SK-N-SH treated with all-trans-retinoic acid at 6 μM for 48 hours (cell line): ENCODE measurements at regions not wholly inside any gene's neighbourhood (a gene's known extent, or its start where the extent isn't known, plus 50 kb on each side); places are given as distances from the start of the nearest gene placed in this dataset.

Experiments used
- ATAC-seq: fragments of 200-7000 bp; cut with Tn5 transposase; 3 replicates; pipeline ENCODE4 v1.9.1; 2020; ENCODE audit warnings: mild to moderate bottlenecking, moderate library complexity
- ARNTL ChIP-seq: fragments of 450-650 bp; formaldehyde crosslinking; IDR thresholded peaks from 2 replicates; pipeline ENCODE4 v1.5.0; 2020; ENCODE audit warnings: low read depth, mild to moderate bottlenecking, moderate library complexity, borderline replicate concordance
- BACH2 ChIP-seq: fragments of 250-450 bp; sonication (Bioruptor Pico); IDR thresholded peaks from 2 replicates; pipeline ENCODE4 v1.9.0; 2021; ENCODE audit warnings: mild to moderate bottlenecking, borderline replicate concordance
- CSDC2 ChIP-seq: fragments of 250-450 bp; sonication (Bioruptor Pico); IDR thresholded peaks from 2 replicates; pipeline ENCODE4 v1.5.0; 2020; ENCODE audit warnings: mild to moderate bottlenecking, moderate library complexity
- ESRRG ChIP-seq: fragments of 250-450 bp; sonication (Bioruptor Pico); IDR thresholded peaks from 2 replicates; pipeline ENCODE4 v1.6.1; 2021; ENCODE audit warnings: mild to moderate bottlenecking
- GLIS3 ChIP-seq: fragments of 250-450 bp; sonication (Bioruptor Pico); IDR thresholded peaks from 2 replicates; pipeline ENCODE4 v1.5.0; 2020; ENCODE audit warnings: mild to moderate bottlenecking, moderate library complexity
- ISL1 ChIP-seq: fragments of 250-450 bp; sonication (Bioruptor Pico); IDR thresholded peaks from 2 replicates; pipeline ENCODE4 v2.1.2; 2022; ENCODE audit warnings: mild to moderate bottlenecking, moderate library complexity
- OSR1 ChIP-seq: fragments of 250-450 bp; sonication (Bioruptor Pico); IDR thresholded peaks from 2 replicates; pipeline ENCODE4 v1.8.0; 2022; ENCODE audit warnings: moderate library complexity, mild to moderate bottlenecking, inconsistent platforms
- POU6F1 ChIP-seq: fragments of 250-450 bp; sonication (Bioruptor Pico); IDR thresholded peaks from 2 replicates; pipeline ENCODE4 v1.8.0; 2021; ENCODE audit warnings: low read depth, mild to moderate bottlenecking, moderate library complexity, borderline replicate concordance
- RARB ChIP-seq: fragments of 250-450 bp; sonication (Bioruptor Pico); IDR thresholded peaks from 2 replicates; pipeline ENCODE4 v1.8.0; 2021; ENCODE audit warnings: mild to moderate bottlenecking, moderate library complexity
- SNAI2 ChIP-seq: fragments of 250-450 bp; sonication (Bioruptor Pico); IDR thresholded peaks from 2 replicates; pipeline ENCODE4 v1.5.0; 2020; ENCODE audit warnings: mild to moderate bottlenecking, moderate library complexity
- TCF4 ChIP-seq: fragments of 250-450 bp; sonication (Bioruptor Pico); IDR thresholded peaks from 2 replicates; pipeline ENCODE4 v1.8.0; 2021; ENCODE audit warnings: mild to moderate bottlenecking, moderate library complexity, borderline replicate concordance
- TOX ChIP-seq: fragments of 250-450 bp; sonication (Bioruptor Pico); IDR thresholded peaks from 2 replicates; pipeline ENCODE4 v1.8.0; 2021; ENCODE audit warnings: mild to moderate bottlenecking, moderate library complexity, borderline replicate concordance
- TSHZ2 ChIP-seq: fragments of 250-450 bp; sonication (Bioruptor Pico); IDR thresholded peaks from 2 replicates; pipeline ENCODE4 v1.5.0; 2020; ENCODE audit warnings: mild to moderate bottlenecking, moderate library complexity
- ZFP3 ChIP-seq: fragments of 250-450 bp; sonication (Bioruptor Pico); IDR thresholded peaks from 2 replicates; pipeline ENCODE4 v1.5.0; 2020; ENCODE audit warnings: mild to moderate bottlenecking, moderate library complexity
- ZFP30 ChIP-seq: fragments of 450-650 bp; formaldehyde crosslinking; IDR thresholded peaks from 2 replicates; pipeline ENCODE4 v1.5.0; 2022; ENCODE audit warnings: mild to moderate bottlenecking, moderate library complexity
- ZNF565 ChIP-seq: fragments of 450-650 bp; formaldehyde crosslinking; conservative IDR thresholded peaks from 2 replicates; pipeline ENCODE4 v1.5.0; 2020; ENCODE audit warnings: low read depth, mild to moderate bottlenecking, moderate library complexity
- ZNF70 ChIP-seq: fragments of 450-650 bp; formaldehyde crosslinking; IDR thresholded peaks from 2 replicates; pipeline ENCODE4 v1.5.0; 2020; ENCODE audit warnings: mild to moderate bottlenecking, moderate library complexity
- ZNF8 ChIP-seq: fragments of 450-650 bp; formaldehyde crosslinking; IDR thresholded peaks from 2 replicates; pipeline ENCODE4 v1.5.0; 2020; ENCODE audit warnings: mild to moderate bottlenecking, moderate library complexity
- TF ChIP-seq, protein P1 (sequence below): fragments of 250-450 bp; sonication (Bioruptor Pico); IDR thresholded peaks from 2 replicates; pipeline ENCODE4 v1.5.1; 2020; ENCODE audit warnings: low read depth, mild to moderate bottlenecking, moderate library complexity
- TF ChIP-seq, protein P2 (sequence below): fragments of 250-450 bp; sonication (Bioruptor Pico); IDR thresholded peaks from 2 replicates; pipeline ENCODE4 v1.5.1; 2021; ENCODE audit warnings: mild to moderate bottlenecking, moderate library complexity

DNA sequence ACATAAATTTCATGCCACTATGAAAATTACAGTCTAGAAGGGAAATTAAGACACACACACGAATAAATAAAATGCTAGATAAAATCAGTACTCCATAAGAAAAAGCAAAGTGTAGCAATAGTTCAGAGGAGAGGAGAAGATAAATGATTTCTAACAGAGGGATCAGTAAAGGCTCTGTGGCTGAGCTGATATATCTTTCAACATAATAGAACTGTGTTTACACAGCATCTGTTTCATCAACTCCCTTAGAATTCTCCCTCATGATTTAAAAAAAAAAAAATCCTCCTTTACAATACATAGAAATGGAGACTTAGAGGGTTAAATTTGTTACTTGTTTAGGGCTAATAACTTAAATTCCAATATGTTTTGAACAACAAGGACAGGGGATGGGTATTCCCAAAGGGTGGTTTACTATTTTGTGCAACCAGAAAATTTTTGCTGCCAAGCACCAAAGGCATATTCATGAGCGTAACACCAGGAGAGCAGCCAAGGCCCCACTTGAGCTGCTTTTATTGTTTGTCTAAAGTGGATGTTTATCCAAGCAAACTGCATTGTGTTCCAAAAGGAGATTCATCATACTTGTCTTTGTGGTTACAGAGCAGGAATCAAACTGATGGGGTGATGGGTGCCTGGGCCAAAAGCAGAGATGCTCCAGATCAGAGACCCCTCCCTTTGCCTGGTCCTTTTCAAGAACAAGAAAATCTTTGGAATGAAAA, 162.7 kb downstream of the BMP4 start:
- ATAC-seq = no peak
- TF ChIP-seq ZFP30 (CRISPR knock-in tag) (no peak), CSDC2 (CRISPR knock-in tag) (no peak), POU6F1 (no peak), ARNTL (CRISPR knock-in tag) (no peak), ZNF565 (CRISPR knock-in tag) (no peak), ZNF70 (CRISPR knock-in tag) (no peak), ZNF8 (CRISPR knock-in tag) (no peak), ZFP3 (CRISPR knock-in tag) (no peak), ESRRG (CRISPR knock-in tag) (no peak), RARB (CRISPR knock-in tag) (no peak), ISL1 (no peak), SNAI2 (no peak), TOX (CRISPR knock-in tag) (no peak), GLIS3 (CRISPR knock-in tag) (no peak), BACH2 (CRISPR knock-in tag) (no peak), TSHZ2 (no peak)
- TF ChIP-seq, protein P1, sequence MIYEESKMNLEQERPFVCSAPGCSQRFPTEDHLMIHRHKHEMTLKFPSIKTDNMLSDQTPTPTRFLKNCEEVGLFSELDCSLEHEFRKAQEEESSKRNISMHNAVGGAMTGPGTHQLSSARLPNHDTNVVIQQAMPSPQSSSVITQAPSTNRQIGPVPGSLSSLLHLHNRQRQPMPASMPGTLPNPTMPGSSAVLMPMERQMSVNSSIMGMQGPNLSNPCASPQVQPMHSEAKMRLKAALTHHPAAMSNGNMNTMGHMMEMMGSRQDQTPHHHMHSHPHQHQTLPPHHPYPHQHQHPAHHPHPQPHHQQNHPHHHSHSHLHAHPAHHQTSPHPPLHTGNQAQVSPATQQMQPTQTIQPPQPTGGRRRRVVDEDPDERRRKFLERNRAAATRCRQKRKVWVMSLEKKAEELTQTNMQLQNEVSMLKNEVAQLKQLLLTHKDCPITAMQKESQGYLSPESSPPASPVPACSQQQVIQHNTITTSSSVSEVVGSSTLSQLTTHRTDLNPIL = no peak
- TF ChIP-seq, protein P2, sequence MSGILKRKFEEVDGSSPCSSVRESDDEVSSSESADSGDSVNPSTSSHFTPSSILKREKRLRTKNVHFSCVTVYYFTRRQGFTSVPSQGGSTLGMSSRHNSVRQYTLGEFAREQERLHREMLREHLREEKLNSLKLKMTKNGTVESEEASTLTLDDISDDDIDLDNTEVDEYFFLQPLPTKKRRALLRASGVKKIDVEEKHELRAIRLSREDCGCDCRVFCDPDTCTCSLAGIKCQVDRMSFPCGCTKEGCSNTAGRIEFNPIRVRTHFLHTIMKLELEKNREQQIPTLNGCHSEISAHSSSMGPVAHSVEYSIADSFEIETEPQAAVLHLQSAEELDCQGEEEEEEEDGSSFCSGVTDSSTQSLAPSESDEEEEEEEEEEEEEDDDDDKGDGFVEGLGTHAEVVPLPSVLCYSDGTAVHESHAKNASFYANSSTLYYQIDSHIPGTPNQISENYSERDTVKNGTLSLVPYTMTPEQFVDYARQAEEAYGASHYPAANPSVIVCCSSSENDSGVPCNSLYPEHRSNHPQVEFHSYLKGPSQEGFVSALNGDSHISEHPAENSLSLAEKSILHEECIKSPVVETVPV (CRISPR knock-in tag) = no peak

DNA sequence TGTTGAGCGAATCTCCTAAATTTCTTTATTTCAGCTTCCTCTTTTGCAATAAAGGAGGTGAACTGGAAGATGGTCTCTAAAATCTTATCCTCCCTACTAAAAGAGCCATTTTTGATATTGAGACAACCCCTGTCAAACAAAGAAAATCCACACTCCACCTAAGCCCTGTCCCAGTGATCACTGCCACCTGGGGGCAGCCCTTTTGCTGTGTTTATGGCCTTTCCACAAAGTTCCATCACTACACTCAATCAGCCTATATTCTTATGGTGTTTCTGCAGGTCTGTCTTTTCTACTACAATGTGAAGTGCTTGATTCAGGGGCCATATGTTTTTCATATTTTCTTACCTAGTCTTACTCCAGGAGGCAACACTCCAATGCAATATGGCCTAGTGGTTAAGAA, 163.7 kb downstream of the BMP4 start:
- no peak for ATAC-seq
- TF ChIP-seq ZFP3 (CRISPR knock-in tag) (no peak), BACH2 (CRISPR knock-in tag) (no peak), TCF4 (CRISPR knock-in tag) (no peak)
- TF ChIP-seq, protein P2 (CRISPR knock-in tag) = no peak

GRCh38 chr14:53790731-53791500, 165.7 kb downstream of the BMP4 start:
- no peak for ATAC-seq
- TF ChIP-seq OSR1 (CRISPR knock-in tag) (no peak), ZNF565 (CRISPR knock-in tag) (no peak), TCF4 (CRISPR knock-in tag) (no peak), ZNF8 (CRISPR knock-in tag) (no peak), ARNTL (CRISPR knock-in tag) (no peak), BACH2 (CRISPR knock-in tag) (no peak), ISL1 (no peak), ZFP30 (CRISPR knock-in tag) (no peak)
- TF ChIP-seq, protein P1 = no peak
